ENCODE measurements at regions not wholly inside any gene's neighbourhood (a gene's known extent, or its start where the extent isn't known, plus 50 kb on each side); places are given as distances from the start of the nearest gene placed in this dataset.

DNA sequence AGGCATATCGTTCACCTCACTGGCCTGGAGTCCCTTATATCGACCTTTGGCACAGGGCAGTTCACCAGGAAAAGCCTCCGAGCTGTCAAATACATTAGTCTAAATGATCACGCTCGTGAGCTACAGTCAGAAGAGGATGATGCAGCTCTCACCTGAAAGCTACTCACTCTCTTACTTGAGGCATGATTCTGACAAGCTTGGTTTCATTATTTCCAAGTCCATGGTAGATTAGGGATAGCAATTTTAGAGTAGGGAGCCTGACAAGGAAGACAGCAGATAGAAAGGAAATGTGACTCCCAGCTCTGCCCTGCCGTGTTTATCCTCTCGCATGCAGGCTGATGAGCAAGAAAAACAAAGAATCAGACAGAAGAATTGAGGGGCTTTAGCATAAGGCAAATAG lies 98.0 kb upstream of the MAP1B start:
- TF ChIP-seq POLR2A (IDR thresholded peaks at IDR 0.05; ENCODE audit: low read length) (no peak), GATA1 (IDR thresholded peaks at IDR 0.05; ENCODE audit: low read depth, low read length) (no peak)
